SK-N-DZ (cell line): ENCODE measurements at regions not wholly inside any gene's neighbourhood (a gene's known extent, or its start where the extent isn't known, plus 50 kb on each side); places are given as distances from the start of the nearest gene placed in this dataset.

Source experiments
- DNase-seq: peaks from one replicate; pipeline ENCODE4 v3.0.0-alpha.2; 2015; ENCODE audit warnings: low spot score

GRCh38 chr18:47601581-47602272, 328.7 kb downstream of the SMAD2 start:
- DNase-seq = no peak

DNA sequence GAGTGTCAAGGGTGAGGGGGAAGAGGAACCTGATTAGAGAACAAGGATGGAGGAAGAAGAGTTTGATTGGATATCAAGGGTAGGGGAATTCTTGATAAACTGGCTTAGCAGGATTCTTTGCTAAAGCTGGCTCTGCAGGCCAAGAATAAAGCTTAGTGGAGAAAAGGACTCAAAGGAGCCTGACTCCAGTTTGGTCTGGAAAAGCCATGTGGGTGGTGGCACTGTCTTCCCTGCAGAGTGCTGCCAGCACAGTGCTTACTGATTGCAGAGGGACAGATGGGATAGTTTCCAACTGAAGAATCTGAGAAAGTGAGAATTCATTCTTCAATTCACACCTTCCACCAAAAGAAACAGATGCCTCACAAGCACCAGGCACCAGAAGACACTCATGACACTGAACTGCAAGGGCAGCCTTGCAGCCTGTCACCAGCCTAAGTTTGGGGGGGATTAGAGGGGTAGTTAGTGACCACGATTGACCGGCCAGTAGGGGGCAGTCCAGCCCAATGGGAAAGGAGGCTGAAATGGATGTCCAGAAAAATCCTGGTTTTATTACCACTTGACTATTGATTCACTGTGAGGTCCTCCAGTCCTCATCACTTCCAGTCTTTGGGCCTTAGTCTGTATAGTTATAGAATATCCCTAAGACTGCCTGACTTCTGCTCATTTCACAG, 334.5 kb downstream of the SMAD2 start:
- DNase-seq = no peak

GRCh38 chr18:47594621-47595086, 335.8 kb downstream of the SMAD2 start:
- no peak for DNase-seq

DNA sequence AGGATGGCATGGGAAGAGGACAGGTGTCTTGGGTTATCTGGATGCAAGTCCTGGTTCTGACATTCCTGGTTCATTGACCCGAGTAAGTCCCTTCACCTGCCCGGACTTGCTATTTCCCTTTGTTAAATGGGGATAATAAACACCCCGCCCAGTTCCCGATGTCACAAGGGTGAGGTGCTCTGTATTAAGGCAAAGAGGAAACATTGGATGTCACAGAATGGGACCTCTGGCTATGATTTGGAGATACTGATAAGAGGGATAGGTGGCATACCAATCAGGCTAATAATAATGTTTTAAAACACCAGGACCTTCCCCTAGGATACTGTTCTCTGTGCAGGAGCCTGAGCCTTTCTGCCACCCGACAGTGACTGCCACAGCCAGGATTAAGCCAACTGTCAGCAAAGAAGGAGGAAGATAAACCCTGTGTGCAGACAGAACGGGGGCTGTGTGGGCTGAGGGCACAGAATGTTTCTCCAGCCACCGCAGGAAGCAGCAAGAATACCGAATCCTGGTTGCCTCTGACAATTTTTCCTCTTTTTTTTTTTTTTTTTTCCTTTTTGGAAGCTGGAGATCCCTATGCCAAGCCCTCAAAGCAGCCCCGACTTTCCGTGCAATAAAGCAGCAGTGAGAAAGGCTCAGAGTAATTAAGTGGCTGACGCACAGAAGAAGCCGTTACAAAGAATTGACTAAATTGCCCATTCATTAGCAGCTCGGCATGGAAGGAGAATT, 336.6 kb downstream of the SMAD2 start:
- DNase-seq = no peak

- no peak for DNase-seq
Measured at GRCh38 chr18:47591429-47591828, 339.0 kb downstream of the SMAD2 start.

GRCh38 chr18:47587587-47587986, 336.1 kb upstream of the SKOR2 start:
- DNase-seq = no peak

DNA sequence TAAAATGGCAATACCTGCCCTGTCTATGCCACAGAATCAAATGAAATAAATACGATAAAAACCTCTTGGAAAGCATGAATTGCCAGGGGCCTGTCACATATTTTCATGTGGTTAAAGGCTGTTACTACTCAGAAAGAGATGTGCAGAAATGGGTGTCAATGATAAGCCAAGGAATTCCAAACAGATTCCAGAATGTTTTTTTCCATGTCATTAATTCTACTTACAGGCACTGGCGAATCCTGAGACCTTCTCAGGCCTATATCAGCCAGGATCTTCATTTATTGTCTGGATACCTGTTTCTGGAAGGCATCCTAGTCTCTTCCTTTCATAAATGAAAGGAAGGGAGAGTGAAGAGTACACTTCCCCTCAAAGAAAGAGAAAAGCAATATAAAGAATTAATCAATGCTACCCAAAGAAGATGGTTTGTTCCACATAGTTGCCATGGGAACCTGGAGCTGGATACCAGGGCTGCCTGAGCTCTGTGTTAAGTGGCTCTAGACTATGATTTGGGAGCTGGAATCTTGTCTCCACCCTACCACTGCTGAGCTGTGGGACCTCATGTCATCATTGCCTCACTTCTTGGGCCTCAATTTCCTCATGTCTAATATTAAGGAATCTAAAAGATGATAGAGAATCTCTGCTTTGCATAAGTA, 335.1 kb upstream of the SKOR2 start:
- DNase-seq = no peak

- DNase-seq = no peak
Measured at GRCh38 chr18:47585914-47586313, 334.5 kb upstream of the SKOR2 start.

DNA sequence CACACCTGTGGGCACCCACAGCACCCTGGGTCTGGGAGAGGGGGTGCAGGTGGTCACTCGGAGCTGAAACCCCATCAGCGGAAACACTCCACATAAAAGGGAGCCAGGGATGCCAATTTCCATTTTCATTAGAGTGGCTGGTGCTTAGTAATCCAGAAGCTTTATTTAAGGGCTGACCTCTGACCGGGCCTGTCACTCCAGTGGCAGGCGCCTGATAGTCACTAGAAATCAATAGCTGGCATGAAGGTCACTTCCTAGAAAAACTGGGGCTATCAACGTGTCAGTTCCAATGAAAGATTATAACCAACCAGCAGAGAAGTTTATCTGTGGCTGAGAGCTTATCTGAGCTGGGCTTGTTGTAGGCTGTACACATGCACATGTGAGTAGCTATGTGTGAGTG, 333.7 kb upstream of the SKOR2 start:
- DNase-seq = no peak

DNA sequence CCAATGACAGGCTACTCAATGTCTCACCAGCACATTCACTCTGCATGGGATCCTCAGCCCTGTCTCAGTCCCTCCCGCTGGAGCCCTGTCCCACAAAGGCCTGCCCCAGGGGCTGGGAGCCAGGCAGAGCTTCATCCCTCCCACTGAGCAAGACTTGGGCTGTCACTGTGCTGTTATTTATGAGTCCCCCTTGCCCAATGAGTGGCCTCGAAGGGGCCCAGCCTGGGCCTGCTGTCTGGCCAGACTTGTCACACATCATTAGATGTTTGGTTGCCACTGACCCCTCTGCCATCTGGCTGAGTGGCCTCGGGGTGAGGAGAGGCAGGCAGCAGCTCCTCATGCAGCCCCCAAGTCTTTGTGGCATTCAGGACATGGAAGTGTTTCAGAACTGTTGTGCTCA, 330.6 kb upstream of the SKOR2 start:
- no peak for DNase-seq

GRCh38 chr18:47577520-47577919, 326.1 kb upstream of the SKOR2 start:
- DNase-seq = no peak

DNA sequence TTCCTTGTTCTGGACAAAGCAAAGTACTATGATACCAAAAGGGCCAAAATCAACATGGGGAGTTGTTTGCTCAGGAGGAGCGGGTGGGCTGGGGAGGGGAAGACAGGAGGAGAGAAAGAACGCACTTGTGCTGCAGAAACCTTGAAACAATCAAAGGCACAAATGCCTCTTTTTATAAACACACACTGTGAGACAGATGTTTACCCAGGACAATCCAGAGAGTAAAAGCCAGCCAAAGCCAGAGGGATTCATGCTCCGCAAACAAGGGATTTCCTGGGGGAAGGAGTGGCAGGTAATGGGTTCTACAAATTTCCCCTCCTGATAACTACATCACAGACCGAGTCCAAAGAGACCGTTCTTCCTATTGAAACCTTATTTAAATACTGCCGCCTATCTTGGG, 323.5 kb upstream of the SKOR2 start:
- no peak for DNase-seq

- DNase-seq = no peak
Measured at GRCh38 chr18:47571957-47572356, 320.5 kb upstream of the SKOR2 start.

- no peak for DNase-seq
Measured at GRCh38 chr18:47566809-47567208, 315.3 kb upstream of the SKOR2 start.

- no peak for DNase-seq
Measured at GRCh38 chr18:47560723-47561715, 309.6 kb upstream of the SKOR2 start.

DNA sequence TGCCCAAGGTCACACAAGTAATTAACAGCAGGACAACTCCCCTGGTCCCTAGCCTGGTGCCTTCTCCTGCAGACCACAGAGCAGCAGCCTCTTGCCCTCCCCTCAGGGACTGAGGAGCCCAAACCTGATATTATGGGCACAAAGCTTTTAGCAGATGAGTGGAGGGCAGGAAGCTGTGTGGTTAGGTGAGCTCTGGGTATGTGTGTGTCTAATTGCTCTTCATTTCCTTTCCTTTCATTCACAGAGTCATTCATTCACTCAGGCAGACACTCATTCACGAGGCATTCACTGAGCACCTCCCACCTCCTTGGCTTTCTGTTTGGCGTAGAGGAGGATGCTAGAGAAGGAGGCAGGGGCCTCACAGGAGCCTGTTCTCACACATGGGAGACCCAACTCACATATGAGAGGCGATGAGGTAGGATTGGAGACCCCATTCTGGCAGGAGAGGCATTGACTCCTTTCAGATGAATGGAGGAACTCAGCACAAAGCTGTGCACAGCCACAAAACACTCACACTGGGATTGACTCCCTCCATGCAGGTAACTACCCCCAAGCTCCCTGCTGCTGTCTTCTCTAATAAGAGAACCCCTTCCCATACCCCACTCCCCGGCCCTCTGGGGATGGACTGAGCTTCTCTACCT, 306.8 kb upstream of the SKOR2 start:
- no peak for DNase-seq

- no peak for DNase-seq
Measured at GRCh38 chr18:47557160-47557559, 305.7 kb upstream of the SKOR2 start.

GRCh38 chr18:47552783-47553182, 301.3 kb upstream of the SKOR2 start:
- no peak for DNase-seq

GRCh38 chr18:47550611-47551010, 299.2 kb upstream of the SKOR2 start:
- DNase-seq = no peak

GRCh38 chr18:47549021-47549540, 297.6 kb upstream of the SKOR2 start:
- no peak for DNase-seq
